Stimulated activated CD4-positive, alpha-beta T cell treated with anti-CD3 and anti-CD28 coated beads, Interleukin-1b, Interleukin-23, amount 100 ng/mL, for 48 hours (primary cell): ENCODE measurements at regions not wholly inside any gene's neighbourhood (a gene's known extent, or its start where the extent isn't known, plus 50 kb on each side); places are given as distances from the start of the nearest gene placed in this dataset.
A peak's percentile ranks its signal among the peaks of the same experiment; 100 is the strongest.

Source experiments
- DNase-seq: peaks from one replicate; pipeline ENCODE4 v3.0.0-alpha.2; 2020

DNA sequence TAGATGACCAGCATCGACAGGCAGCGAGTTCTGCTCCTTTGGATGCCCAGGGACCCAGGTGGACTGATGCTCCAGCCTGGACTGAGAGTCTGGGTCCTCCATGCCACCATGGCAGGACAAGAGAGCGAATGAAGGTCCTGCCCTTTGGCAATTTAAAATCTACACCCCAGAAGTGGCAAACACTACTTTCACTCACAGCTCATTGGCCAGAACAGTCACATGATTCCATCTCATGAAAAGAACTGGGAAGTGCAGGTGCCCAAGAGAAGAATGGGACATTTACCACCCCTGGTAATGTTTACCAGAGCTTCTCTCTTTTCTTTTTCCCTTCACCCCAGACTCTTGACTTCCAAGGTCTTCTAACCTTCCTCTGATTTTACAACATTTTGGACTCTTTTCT lies 87.8 kb upstream of the SLCO3A1 start:
- no peak for DNase-seq

DNA sequence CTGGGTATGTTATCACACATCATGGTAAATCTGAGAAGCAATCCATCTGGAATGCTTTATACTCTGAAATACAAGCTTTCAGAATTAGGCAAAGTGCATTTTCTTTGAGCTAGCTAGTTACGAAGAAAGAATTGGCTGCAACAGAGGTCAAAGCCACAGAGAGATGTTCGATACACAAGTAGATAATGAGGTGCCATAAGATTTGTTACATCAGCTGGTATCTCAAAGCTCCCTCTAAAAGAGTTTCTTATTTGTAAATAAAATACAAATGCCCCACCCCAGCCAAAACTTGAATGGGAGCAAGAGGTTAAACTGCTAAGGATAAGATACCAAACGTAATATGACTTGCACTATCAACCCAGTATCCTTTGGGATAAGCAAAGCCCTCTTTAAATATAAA lies 84.0 kb upstream of the SLCO3A1 start:
- no peak for DNase-seq

DNA sequence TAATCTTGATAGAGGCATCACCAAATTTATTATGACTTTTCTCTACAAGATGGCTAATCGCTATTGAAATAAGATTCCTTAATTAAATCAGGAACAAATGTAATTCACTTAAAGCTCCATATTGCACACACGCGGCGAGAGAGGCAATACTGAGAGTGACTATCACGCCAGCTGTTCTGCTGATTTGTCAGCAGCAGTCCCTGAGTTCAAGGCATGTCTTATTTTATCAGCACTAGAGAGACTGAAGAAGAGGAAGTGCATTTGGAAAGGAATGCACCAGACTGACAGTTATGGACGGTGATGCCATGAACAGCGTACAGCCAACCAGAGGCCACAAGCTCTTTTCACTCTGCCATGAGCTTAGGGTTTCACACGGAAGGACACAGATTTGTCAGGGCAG lies 83.6 kb upstream of the SLCO3A1 start:
- no peak for DNase-seq

DNA sequence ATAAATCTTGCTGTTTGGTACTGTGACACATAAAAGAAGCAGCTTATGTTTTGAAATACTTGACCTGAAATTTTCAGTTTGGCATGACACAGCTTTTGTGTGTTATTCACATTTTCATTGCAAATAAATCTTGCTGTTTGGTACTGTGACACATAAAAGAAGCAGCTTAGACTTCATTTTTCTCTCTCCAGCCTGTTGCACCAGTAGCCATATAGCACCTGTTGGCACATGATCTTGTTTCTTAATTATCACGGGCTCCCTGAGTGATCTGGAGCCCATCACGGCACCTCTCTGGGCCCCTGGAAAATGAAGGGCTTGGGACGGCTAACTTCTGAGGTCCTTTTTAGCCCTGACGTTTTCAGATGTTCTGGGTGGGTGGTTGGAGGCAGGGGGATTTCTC lies 77.4 kb upstream of the SLCO3A1 start:
- no peak for DNase-seq

DNA sequence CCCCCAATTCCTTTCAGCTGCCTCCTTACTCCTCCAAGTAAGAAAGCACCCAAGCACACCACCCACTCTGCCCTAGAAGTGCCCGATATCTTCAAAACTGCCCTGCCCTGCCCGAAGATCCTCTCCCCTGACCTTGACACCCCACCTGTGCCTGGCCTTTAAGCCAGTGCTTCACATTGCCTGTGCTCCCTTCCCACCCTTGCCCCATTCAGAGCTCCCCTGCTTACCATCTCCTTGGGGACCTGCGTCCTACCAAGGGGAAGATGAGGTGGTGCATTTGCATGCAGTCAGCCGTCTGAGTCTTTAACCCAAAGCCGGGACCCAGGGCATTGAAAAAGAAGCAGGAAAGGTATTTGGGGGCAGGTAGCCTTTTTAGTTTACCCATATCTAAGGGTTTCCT lies 73.5 kb upstream of the SLCO3A1 start:
- no peak for DNase-seq

DNA sequence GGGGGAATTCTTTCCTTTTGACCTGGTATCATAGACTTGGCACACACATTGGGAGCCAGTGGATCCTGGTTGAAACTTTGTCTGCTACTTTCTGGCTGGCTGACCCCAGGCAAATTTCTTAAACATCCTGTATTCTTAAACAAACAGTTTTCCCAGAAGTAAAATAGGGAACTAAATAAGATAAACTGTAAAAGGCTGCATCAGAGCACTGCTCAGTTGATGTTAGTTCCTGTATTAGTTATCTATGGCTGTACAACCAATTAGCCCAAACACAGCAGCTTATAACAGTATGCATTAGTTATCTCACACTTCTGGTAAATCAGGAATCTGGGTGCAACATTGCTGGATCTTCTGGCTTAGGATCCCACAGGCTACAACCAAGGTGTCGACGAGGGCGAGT lies 73.1 kb upstream of the SLCO3A1 start:
- no peak for DNase-seq

DNA sequence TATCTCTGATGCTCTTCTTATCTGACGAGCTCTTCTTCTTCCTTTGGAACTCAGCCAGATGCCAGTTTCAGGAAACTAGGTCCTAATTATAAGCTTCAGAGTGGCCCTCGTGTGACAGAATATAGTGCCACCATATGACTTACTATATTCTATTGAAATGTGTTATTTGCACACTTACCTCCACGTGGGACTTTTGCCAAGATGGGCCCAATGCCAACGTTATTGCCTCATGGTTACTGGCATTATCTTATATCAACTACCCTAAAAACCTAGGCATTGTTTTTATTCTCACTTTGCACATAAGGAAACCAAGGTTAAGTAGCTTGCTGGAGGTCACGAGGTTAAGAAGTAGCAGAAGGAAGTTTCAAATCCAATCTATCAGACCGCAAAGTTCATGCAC lies 71.3 kb upstream of the SLCO3A1 start:
- DNase-seq = no peak

DNA sequence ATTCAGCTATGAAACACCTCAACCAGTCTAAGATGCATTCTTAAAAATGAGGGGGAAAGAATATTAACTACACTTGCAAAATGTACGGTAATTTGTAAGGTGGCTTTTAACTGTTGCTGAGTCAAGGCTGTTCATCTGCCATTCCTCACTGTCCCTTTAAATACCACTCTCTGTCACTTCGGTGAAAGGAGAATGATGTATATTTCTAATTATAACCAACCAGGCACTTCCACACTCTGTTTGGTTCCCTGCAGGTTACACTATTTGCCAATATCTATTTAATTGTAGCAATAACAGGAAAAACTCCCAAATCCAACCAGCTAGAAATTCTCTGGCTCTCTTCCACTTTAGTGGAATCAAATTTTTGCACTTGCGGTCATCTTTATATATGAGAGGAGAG lies 70.5 kb upstream of the SLCO3A1 start:
- DNase-seq = no peak

DNA sequence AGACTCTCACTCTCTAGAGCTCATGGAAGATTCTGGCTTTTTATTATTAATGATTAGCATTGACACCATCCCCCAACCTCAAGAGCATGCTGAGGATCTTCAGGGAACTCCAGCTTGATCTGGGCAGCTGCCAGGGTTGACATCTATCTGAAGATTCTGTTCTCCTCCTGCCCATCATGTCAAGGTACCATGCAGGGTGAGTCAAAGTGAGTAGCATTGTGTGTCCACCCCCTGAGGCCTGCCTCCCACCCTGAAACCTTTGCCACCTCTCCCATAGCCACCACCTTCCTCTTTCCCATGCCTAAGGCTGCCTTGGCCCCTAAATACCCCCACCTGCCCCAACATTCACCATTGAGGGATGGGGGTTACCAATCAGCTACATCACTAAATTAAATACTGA lies 70.1 kb upstream of the SLCO3A1 start:
- DNase-seq = no peak

DNA sequence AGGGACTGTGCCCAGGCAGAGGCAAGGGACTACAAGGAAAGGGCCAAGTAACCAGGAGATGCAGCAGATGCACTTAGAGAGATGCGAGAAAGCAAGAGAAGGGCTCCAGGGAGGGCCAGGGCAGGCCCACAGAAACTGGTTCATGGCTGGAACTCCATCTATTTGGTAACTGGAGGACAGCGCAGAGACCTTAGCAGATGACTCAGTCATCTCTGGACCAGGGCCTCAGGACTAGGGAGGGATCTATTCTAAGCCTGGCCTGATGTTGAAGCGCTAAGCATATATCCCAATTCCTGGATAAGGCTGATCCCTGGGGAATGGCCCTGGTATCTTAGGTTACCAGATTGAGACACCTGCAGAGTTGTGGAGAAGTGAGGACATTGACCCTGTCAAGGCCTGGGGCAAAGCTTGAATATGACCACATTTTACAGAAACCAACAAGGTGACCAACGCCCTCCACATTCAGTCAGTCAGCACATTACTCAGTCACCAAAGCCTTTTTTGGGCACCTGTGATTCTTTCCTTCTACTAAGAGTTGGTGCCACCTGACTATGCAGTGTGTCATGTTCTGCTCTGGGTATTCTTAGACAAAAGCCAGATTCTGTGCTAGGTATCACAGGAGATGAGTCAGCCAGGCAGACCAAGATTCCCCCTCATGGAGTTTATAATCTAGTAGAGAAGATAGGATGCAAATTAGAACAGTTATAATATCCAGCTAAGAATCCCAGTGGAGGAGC lies 68.4 kb upstream of the SLCO3A1 start:
- DNase-seq = no peak

DNA sequence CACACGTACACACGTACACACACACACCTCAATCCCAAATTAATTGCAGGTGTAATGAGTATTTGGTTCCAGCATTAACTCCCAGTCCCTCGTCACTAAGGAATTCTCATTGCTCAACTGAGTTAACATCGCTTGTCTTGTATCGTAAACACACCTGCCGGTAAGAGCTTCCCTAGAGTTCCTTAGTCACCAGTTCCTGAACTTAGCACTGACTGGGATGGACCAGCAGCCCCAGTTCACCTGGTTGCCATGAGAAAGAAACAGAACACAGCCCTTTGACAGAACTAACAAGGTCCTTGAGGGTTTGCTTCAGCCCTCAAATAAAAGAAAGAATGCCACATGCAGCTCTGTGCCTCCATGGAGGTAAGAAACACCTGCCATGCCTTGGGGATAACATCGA lies 66.3 kb upstream of the SLCO3A1 start:
- no peak for DNase-seq

DNA sequence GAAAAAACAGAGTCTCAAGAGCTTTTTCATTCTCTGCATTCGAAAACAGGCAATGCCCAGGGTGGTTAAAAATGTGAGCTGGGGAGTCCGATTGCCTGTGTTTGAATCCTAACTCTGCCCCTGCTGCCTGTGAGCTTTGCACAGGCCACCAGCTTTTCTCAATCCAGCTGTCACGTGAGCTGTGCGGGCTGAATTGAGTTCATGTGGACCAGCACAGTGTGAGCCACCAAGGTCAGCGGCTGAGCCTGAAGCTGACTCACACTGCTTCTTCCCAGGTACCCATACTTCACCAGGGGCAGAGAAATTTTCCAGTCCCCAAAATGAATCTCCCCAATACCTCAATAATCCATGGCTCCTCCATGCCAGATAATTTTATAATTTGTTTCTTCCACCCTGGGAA lies 64.4 kb upstream of the SLCO3A1 start:
- no peak for DNase-seq

DNA sequence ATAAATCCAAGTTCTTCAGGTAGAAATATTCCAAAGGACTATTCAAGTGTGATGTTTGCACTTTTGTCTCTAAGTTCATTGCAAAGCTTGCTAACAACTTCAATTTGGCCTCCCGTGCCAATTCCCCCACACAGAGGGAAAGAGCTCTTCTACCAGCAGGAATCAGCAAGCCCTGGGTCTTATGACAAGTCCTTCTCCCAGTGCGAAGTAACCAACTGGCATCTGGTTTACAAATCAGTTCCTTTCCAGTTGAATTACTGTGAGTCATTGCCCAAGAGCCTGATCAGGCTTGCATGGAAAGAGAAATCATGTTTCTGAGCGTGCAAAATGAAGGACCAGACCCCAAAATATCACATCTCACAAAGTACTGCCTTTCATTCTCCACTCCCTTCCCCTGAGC lies 62.7 kb upstream of the SLCO3A1 start:
- DNase-seq = no peak

DNA sequence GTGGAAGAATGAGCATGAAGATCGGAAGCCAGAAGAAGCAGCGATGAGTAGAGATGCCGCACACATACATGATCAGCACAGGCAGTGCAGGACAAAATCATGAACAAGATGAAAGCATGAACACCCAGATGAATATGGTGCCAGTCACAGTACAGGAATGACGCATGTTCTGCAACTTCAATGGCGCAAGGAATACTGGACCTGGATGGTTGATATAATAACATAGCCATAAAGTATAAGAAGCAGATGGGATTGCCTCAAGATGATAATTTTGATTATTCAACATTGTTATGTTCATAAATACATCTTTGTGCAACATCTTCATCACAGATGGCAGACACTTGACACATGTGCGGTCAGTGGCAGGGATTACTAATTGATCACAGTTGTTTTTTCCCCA lies 59.7 kb upstream of the SLCO3A1 start:
- no peak for DNase-seq

DNA sequence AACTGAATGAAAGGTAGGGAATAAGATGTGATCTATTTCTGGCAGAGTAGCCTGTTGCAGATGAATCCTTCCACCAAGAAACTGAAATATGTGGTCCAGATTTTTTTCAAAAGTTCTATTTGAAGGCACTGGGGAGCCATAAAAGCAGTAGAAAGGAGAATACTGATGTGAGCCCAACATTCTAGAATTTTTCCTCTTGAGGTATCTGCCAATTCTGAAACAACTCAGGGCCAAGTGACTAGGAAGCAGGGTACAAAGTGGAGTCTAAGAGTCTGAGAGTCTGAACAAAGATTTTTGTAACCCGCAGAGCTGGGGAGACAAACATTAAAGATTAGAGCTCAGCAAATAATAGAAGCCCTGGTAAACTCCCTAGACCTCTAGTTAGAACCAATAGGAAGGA lies 58.3 kb upstream of the SLCO3A1 start:
- no peak for DNase-seq

DNA sequence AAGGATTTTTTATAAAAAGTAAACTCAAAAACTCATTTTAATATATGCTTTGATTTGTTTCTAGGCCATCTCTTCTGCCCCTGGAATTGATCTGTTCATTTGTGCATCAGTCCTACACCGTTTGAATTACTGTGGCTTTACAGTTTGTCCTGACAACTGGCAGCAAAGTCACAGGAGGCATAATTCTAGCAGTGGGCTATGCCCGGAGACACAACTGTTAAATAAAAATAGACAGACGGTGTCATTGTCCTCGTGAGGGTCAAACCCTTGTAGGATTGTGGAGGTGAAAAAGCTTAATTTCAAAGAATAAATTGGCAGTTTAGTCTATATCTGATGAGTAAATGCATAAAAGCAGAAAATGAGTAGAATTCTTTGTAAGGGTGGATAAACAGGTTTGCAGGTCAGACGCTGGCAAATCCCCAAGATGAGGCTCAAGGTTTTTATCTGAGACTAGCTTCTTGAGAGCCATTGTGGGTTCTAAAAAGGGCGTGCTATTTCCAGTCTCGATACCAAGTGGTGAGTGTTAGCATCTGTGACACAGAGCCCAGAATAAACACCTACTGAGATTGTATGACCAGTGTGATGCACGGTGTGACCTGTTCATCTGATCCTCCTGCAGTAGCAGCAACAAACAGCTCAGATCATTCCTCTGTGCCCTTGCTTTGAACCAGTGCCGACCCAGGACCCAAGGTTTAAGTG lies 51.5 kb upstream of the SLCO3A1 start:
- no peak for DNase-seq

DNA sequence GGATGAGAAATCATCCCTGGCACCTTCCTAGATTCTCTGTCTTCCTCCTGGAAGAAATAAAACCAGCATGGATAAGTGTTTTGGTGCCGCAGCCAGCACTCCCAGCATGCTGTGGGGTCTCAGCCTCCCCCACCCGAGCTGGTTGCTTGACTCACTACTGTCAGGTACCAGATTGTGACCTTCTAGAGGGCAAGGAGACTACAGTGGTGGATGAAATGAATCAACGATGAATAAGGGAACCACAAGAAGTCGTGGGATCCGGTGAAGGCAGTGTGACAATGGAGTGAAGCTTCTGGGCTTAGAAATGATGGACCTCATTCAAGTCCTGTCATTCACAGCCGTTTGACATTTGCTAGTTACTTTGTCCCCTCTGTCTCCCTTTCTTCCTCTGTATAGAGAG lies 50.2 kb upstream of the SLCO3A1 start:
- DNase-seq = peak; percentile 3
